Breast epithelium (tissue), 4 donors: ENCODE measurements at regions not wholly inside any gene's neighbourhood (a gene's known extent, or its start where the extent isn't known, plus 50 kb on each side); places are given as distances from the start of the nearest gene placed in this dataset.

ENCODE experiments used
- DNase-seq, 2 donors: peaks; one replicate each; pipeline ENCODE4 v3.0.0-alpha.2; 2019; ENCODE audit warnings: low spot score in 2 of 2
- H3K27ac ChIP-seq, 2 donors: fragments of 200-600 bp; sonication (generic) in 1 of 2; one replicate each; pipeline ENCODE4 v1.5.1; 2016 to 2019; ENCODE audit warnings: mild to moderate bottlenecking in 1 of 2
- H3K27me3 ChIP-seq, 2 donors: fragments of 200-600 bp; sonication (generic) in 1 of 2; one replicate each; pipeline versions ENCODE4 v1.5.1 to v1.6.0; 2017 to 2019; ENCODE audit warnings: control low read depth in 1 of 2, mild to moderate bottlenecking in 1 of 2
- H3K36me3 ChIP-seq: fragments of 200-600 bp; one replicate; pipeline ENCODE4 v1.5.1; 2019
- H3K4me1 ChIP-seq, 2 donors: fragments of 200-600 bp; sonication (generic); one replicate each; pipeline ENCODE4 v1.5.1; 2016 to 2019; ENCODE audit warnings: control low read depth in 1 of 2
- H3K4me3 ChIP-seq, 3 donors: fragments of 200-600 bp; sonication (generic); 1 replicate in 2 of 3; 2 replicates in 1 of 3; pipeline ENCODE4 v1.5.1; 2016 to 2019; ENCODE audit warnings: mild to moderate bottlenecking in 3 of 3, moderate library complexity in 2 of 3
- H3K9me3 ChIP-seq, 2 donors: fragments of 200-600 bp; sonication (generic) in 1 of 2; one replicate each; pipeline ENCODE4 v1.5.1; 2016 to 2019; ENCODE audit warnings: control low read depth in 1 of 2
- POLR2A ChIP-seq: fragments of 450-650 bp; IDR thresholded peaks from one replicate; pipeline ENCODE4 v1.6.1; 2016; ENCODE audit warnings: antibody characterized with exemption, mild to moderate bottlenecking, moderate library complexity
- POLR2AphosphoS5 ChIP-seq, 3 donors: sonication (generic); formaldehyde crosslinking; IDR thresholded peaks; one replicate each; pipeline ENCODE4 v1.6.1; 2017; ENCODE audit warnings: antibody characterized with exemption in 3 of 3
- intact Hi-C: fragments of 100-400 bp; cut with DNase I; formaldehyde crosslinking; loops from one replicate; pipeline ENCODE4 v1.15.1; 2023; ENCODE audit warnings: low total_unique reads
- TF ChIP-seq, protein P1 (sequence below), 3 donors: fragments of 450-650 bp; IDR thresholded peaks; one replicate each; pipeline ENCODE4 v1.5.1; 2016 to 2017; ENCODE audit warnings: antibody characterized with exemption in 3 of 3, mild to moderate bottlenecking in 3 of 3, moderate library complexity in 3 of 3

DNA sequence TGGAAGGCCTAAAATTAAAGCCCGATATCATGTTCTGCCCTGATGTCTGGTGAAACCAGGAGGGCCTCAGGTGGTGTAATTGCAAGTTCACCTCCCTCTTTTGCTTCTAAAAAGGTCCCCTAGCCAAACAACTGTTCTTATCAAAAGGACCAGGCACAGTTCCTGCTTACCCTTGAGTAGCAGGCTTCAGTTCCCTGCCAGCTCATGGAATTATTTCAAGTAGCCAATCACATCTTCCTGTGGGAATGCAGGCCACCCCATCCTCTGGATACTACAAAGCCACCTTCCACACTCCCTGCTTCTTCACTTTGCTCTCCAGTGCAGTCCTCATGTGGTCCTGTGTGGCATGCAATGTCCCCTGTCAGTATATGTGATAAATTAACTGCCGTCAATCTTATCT is 97.7 kb upstream of the GALNT17 start:
- Histone ChIP-seq H3K9me3 (peaks cover 0 to 5% of the 10 kb centered on the region in 2 donors), H3K36me3 (no peaks in the 10 kb centered on the region), H3K27ac (no peak overlapping the region), H3K27me3 (no peaks in the 10 kb centered on the region), H3K4me1 (no peaks in the 10 kb centered on the region), H3K4me3 (no peak overlapping the region)
- TF ChIP-seq, protein P1, sequence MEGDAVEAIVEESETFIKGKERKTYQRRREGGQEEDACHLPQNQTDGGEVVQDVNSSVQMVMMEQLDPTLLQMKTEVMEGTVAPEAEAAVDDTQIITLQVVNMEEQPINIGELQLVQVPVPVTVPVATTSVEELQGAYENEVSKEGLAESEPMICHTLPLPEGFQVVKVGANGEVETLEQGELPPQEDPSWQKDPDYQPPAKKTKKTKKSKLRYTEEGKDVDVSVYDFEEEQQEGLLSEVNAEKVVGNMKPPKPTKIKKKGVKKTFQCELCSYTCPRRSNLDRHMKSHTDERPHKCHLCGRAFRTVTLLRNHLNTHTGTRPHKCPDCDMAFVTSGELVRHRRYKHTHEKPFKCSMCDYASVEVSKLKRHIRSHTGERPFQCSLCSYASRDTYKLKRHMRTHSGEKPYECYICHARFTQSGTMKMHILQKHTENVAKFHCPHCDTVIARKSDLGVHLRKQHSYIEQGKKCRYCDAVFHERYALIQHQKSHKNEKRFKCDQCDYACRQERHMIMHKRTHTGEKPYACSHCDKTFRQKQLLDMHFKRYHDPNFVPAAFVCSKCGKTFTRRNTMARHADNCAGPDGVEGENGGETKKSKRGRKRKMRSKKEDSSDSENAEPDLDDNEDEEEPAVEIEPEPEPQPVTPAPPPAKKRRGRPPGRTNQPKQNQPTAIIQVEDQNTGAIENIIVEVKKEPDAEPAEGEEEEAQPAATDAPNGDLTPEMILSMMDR (IDR thresholded peaks at IDR 0.05) = no peak
- no peak for TF ChIP-seq POLR2A
- no peak for TF ChIP-seq POLR2AphosphoS5 (IDR thresholded peaks at IDR 0.05)
- no peak for DNase-seq
- intact Hi-C loops = no loop called here

DNA sequence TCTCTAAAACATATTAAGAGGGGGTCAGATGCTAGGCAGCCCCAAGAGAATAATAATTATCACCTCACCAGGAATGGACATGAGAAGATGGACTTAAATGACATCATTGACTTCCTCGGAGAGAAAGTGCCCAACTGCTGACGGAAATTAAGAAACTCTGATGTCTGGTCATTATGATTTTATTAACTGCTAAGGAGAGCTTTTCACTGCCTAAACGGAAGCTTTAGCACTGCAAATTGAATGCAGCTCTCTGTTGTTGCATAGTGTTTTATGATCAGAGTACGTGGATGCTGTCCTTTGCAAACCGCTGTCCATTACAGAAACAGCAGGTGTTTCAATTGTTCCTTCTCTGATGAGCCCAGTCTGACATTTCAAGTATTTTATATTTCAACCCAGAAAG is 89.4 kb upstream of the GALNT17 start:
- intact Hi-C loops = no loop called here
- no peak overlapping the region for H3K27ac ChIP-seq
- H3K4me1 ChIP-seq = no peaks in the 10 kb centered on the region
- no peak for DNase-seq
- no peaks in the 10 kb centered on the region for H3K36me3 ChIP-seq
- no peak for TF ChIP-seq POLR2AphosphoS5 (IDR thresholded peaks at IDR 0.05)
- no peak for TF ChIP-seq POLR2A
- TF ChIP-seq, protein P1 (IDR thresholded peaks at IDR 0.05) = no peak
- no peaks in the 10 kb centered on the region for H3K9me3 ChIP-seq
- H3K27me3 ChIP-seq = no peaks in the 10 kb centered on the region
- H3K4me3 ChIP-seq = no peak overlapping the region

DNA sequence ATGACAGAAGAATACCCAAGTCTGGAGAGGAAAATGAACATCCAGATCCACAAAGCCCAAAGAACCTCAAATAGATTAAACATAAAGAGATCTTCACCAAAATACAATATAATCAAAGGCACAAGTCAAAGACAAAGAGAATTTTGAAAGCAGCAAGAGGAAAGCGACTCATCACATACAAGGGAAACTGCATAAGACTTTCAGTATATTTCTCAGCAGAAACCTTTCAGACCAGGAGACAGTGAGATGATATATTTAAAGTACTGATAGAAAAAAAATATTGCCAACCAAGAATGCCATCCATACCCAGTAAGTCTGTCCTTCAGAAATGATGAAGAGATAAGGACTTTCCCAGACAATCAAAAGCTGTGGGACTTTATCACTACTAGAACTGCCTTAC is 81.5 kb upstream of the GALNT17 start:
- Histone ChIP-seq H3K4me3 (no peak overlapping the region), H3K36me3 (no peaks in the 10 kb centered on the region), H3K4me1 (no peaks in the 10 kb centered on the region), H3K27me3 (no peaks in the 10 kb centered on the region), H3K27ac (no peak overlapping the region), H3K9me3 (peaks cover 23 to 46% of the 10 kb centered on the region in 2 donors)
- TF ChIP-seq POLR2AphosphoS5 (IDR thresholded peaks at IDR 0.05) = no peak
- TF ChIP-seq POLR2A = no peak
- TF ChIP-seq, protein P1 (IDR thresholded peaks at IDR 0.05) = no peak
- intact Hi-C loops = no loop called here
- no peak for DNase-seq

DNA sequence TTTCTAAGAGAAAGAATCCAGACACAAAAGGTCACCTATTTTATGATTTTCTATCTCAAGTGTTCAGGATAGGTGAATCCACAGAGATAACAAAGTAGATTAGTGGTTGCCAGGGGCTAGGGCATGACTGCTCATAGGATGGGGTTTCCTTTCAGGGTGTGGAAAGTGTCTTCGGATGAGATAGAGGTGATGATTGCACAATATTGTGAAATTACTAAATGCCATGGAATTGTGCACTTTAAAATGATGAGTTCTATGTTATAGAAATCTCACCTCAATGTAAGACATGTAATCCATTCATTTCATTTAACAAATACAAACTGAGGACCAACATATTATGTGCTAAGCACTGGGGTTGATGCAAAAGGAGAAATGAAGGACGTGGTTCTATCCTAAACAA is 76.4 kb upstream of the GALNT17 start:
- Histone ChIP-seq H3K27me3 (no peaks in the 10 kb centered on the region), H3K27ac (no peak overlapping the region), H3K4me1 (no peaks in the 10 kb centered on the region), H3K4me3 (no peak overlapping the region), H3K36me3 (no peaks in the 10 kb centered on the region), H3K9me3 (peaks cover 12 to 22% of the 10 kb centered on the region in 2 donors)
- intact Hi-C loops = no loop called here
- TF ChIP-seq POLR2AphosphoS5 (IDR thresholded peaks at IDR 0.05) (no peak), POLR2A (no peak)
- TF ChIP-seq, protein P1 (IDR thresholded peaks at IDR 0.05) = no peak
- DNase-seq = no peak

DNA sequence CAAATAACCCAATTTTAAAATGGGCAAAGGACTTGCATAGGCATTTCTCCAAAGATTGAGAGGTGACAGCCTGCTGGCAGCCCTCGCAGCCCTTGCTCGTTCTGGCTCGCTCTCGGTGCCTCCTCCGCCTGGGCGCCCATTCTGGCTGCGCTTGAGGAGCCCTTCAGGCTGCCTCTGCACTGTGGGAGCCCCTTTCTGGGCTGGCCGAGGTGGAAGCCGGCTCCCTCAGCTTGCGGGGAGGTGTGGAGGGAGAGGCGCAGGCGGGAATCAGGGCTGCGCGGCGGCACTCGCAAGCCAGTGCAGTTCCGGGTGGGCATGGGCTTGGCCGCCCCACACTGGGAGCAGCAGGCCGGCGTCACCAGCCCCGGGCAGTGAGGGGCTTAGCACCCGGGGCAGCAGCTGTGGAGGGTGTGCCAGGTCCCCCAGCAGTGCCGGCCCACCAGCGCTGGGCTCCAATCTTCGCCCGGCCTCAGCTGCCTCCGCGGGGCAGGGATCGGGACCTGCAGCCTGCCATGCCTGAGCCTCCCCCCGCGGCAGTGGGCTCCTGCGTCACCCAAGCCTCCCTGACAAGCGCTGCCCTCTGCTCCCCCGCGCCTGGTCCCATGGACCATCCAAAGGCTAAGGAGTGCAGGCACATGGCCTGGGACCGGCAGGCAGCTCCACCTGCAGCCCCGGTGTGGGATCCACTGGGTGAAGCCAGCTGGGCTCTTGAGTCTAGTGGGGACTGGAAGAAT is 54.0 kb upstream of the GALNT17 start:
- TF ChIP-seq, protein P1 (IDR thresholded peaks at IDR 0.05) = no peak
- TF ChIP-seq POLR2A (no peak), POLR2AphosphoS5 (IDR thresholded peaks at IDR 0.05) (no peak)
- Histone ChIP-seq H3K27ac (no peak overlapping the region), H3K4me3 (no peak overlapping the region), H3K4me1 (no peaks in the 10 kb centered on the region), H3K27me3 (no peaks in the 10 kb centered on the region), H3K36me3 (no peaks in the 10 kb centered on the region), H3K9me3 (peaks cover 20 to 48% of the 10 kb centered on the region in 2 donors)
- DNase-seq = no peak
- intact Hi-C loops = no loop called here
